GM18861 (cell line): ENCODE measurements at regions not wholly inside any gene's neighbourhood (a gene's known extent, or its start where the extent isn't known, plus 50 kb on each side); places are given as distances from the start of the nearest gene placed in this dataset.
"Not testable (repeated sequence)": the region's sequence is repeated elsewhere in the genome, so short reads cannot be mapped to it uniquely, and the experiment has no call there.

Experiments
- ATAC-seq: cut with Tn5 transposase; IDR thresholded peaks from one replicate; pipeline ENCODE4 v1.9.1; 2021; ENCODE audit not compliant: unreplicated experiment

DNA sequence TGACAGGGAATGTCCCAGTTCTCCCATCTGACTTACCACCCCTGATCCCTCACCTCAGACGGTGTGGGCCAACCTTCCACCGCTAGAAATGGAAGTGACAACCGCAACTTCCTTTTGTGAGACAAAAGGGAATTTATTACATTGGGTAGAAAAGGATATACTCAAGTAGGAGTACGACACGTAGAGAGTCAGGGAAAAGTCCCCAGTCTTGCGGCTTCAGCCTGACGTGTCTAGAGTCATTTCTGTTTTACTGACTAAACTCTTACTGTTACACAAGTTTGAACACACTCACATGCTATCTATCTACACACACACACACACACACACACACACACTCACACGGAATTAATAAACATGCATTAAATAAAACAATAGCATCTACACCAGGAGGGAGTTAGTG, 178.9 kb downstream of the COPRS start:
- no peak for ATAC-seq

- no peak for ATAC-seq
These were observed 179.4 kb downstream of the COPRS start for GRCh38 chr17:31679667-31680066.

- ATAC-seq: no peak
These were observed 180.6 kb downstream of the COPRS start for GRCh38 chr17:31678431-31678830.

DNA sequence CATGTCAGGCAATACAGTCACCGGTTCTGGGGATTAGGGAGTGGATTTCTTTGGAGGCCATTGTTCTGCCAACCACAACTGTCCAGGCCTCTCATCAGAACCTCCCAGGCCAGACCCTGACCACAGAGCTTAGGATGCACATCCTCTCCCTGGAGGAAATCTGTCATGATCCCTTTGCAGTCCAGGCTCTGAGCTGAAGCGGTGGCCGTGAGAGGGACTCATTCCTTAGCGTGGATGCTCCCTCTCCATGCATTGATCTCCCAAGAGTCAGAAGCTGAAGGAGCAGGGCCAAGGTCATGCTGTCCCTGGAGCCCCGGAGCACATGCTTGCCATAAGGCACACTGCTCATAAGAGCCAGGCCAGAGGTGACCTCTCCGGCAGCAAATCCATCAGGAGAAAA, 181.4 kb downstream of the COPRS start:
- ATAC-seq: no peak

DNA sequence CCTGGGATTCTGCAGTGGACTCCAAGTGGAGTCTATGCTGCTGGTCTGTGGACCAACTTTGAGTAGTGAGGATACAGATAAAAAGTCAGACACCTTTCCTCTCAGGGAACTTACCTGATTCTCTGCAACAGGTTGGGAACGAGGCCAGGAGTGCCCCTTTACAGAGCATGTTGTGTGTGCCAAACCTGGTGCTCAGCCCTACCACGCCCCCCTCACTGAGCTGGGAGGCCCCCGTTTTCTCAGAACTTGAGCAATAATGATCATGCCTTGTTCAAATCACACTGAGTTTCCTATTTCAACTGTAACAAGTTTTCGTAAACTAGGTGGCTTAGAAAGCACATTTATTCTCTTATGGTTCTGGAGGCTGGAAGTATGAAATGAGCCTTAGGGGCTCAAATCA, 182.0 kb downstream of the COPRS start:
- no peak for ATAC-seq

DNA sequence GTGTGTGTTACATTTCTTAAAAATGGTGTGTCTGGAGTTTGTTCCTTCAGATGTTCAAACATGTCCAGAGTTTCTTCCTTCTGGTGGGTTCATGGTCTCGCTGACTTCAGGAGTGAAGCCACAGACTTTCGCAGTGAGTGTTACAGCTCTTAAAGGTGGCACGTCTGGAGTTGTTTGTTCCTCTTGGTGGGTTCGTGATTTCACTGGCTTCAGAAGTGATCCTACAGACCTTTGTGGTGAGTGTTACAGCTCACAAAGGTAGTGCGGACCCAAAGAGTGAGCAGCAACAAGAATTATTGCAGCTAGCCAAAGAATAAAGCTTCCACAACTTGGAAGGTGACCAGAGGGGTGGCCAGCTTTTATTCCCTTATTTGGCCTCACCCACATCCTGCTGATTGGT, 183.7 kb downstream of the COPRS start:
- not testable (repeated sequence) for ATAC-seq

DNA sequence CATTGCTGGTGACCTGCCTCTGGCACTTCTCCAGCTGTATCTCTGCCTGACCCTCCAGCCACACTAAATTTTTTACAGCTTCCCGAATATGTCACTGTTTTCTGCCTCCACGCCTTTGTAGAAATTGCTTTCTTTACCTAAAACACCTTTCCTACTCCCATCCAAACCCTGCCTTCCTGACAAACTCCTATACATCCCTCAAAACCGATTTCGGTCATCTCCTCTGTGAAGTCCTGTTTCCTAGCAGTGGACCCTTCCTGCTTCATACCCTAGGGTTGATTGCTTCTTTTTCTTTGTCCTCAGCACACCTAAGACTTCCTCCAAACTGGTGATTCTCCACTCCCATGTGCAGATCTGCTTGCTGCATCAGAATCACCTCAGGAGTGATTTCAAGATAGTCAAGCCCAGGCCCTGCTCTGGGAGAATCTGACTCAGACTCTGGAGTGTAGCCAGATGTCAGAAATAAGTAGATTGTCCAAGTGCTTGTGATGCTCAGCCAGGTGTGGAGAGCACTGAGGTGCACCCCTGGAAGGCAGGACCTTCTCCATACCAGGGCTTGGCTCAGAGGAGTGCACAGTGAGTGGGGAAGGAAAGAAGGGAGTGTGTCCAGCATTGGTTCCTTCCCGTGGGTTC, 184.2 kb downstream of the COPRS start:
- no peak for ATAC-seq

GRCh38 chr17:31674305-31674704, 184.7 kb downstream of the COPRS start:
- ATAC-seq: no peak

- ATAC-seq: no peak
These were observed 186.0 kb downstream of the COPRS start for GRCh38 chr17:31673076-31673475.

DNA sequence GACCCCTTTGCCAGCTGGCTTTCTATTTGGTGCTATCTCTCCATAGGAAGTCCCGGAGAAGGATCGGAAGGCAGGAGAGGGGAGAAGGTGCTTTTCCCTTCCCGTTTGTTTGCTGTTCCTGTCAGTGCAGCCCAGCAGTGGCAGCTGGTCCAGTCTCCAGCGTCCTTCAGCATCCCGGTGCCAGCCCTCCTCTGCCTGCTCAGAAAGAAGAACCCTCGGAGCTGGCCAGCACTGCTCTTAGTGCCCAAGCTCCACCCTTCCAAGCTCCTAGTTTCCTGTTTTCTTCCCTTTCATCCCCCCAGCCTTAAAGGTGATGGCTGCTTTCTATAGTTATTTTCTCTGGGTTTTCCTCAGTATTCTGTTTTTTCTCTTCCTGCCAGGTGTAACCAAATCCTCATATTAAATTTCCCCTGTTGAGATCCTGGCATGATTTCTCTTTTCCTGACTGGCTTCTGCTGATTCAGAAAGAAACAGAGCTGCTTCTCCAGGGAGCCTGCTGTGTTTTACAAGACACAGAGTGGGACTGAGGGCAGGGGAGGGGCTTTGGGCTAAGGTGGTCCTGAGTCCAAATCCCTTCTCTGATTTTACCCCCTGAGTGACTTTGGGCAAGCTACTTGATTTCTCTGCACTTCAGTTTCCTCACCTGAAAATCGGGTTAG, 186.8 kb downstream of the COPRS start:
- ATAC-seq: no peak

- no peak for ATAC-seq
These were observed 195.5 kb downstream of the COPRS start for GRCh38 chr17:31663576-31663975.

- ATAC-seq: no peak
These were observed 198.4 kb downstream of the COPRS start for GRCh38 chr17:31660684-31661083.

DNA sequence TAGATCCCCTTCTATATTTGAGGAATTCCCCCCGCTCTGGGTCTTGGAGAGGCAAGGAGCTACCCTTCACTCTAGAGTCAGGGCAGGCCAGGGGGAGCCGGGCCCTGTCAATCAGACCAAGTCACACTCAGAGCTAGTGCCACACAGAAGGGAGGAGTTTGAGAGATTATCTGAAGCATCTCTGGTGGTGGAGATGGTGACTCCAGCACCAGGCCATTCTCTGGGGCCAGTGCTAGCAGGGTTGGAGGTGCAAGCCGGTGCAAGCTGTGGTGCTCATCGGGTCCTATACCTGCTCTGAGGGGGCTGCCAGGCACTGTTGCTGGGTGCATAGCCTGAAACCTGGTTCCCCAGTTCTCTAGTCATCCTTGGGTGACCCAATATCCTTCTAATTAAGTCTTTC, 201.2 kb downstream of the COPRS start:
- no peak for ATAC-seq

DNA sequence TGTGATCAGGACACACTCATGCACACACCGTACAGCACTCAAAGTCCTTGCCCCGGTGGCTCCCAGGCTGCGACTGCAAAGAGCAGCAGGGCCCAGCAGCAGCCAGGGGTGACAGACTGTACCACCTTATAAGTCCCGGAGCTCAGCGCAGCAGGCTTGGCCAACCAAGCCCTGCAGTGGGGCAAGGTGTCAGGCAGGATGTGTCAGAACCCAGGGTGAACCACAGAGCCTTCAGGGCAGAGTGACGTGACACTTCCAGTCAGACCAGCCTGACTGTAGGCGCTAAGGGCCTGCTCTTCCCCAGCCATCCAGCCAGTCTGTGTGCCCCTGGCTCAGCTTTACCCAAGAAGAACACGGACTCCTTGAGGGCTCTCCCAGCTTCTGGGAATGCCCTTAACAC, 204.1 kb downstream of the COPRS start:
- ATAC-seq: no peak

GRCh38 chr17:31653691-31654090, 205.4 kb downstream of the COPRS start:
- ATAC-seq: no peak

DNA sequence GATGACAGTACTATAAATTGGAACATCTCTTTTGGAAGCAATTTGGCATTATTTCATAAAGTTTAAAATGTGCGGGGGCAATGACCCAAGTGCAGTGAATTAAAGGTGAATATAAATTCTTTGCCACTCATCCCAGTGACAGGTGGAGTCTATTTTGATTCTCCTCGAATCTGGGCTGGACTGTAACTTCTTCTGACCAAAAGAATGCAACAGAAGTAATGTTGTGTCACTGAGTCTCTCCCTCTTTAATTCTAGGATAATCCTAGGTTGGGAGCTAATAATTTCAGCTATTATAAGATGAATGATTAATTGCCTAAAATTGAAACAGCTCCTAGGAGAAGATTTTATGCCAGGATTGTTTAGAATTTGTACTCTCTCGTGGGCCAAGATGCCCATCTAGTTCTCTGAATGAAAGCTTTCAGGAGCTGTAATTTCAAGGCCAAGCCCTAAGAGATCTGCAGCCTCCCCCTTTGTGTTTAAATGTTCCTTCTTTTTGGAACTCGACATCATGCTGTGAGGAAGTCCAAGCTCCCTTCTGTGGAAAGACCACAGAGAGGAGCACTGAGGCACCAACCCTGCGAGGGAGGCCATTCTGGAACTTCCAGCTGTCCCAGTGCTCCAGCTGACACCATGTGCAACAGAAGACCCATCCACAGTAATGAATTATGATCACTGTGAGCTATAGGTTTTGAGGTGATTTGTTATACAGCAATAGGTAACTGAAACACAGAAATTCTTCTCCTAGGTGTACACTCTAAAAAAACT, 208.1 kb downstream of the COPRS start:
- ATAC-seq: no peak

DNA sequence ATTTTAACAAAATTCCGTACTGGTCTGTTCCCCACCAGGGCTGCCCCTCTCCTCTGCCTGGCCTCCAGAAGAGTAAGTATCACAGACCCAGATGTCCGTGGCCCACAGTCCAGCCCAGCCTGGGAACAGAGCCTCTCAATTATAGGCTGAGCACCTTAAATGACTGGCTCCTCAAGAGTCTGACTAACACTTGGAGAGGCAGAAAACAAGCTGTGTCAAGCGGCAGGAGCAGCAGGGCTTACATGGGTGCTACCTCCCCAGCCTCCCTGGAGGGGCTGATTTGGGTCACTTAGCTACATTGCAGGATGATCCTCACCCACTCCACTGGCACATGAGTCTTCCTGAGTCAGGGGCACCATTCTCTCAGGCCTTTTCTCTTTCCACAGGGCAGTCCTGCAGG, 209.7 kb downstream of the COPRS start:
- no peak for ATAC-seq

DNA sequence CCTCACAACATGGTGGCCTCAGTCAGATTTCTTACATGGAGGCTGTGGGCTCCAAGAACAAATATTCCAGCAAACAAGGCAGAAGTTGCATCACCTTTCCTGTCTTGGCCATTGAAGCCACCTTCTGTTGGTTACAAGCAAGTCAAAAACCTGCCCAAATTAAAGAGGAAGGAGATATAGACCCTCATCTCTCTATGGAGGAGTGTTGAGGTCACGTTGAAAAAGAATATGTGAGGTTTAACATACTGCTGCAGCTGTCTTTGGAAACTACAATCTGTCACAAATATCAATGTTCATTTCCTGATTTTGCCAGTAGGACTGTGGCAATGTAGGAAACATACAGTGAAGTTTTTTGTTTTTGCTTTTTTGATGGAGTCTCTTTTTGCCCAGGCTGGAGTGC, 211.4 kb downstream of the COPRS start:
- no peak for ATAC-seq

- no peak for ATAC-seq
These were observed 212.4 kb downstream of the COPRS start for GRCh38 chr17:31646642-31647041.

GRCh38 chr17:31645351-31645750, 213.7 kb downstream of the COPRS start:
- ATAC-seq: no peak

GRCh38 chr17:31631766-31632165, 227.3 kb downstream of the COPRS start:
- ATAC-seq: no peak

DNA sequence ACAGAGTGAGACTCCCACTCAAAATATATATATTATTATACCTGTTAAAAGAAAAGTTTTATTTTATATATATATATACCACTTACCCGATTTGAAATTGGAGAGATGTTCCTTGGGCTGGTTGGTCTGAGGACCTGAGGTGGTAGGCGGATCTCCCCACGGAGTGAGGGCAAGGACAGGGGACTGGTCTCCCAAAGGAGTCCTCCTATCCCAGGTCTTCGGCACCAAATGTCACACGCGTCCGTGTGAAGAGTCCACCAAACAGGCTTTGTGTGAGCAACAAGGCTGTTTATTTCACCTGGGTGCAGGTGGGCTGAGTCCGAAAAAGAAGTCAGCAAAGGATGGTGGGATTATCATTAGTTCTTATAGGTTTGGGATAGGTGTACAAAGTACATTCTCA, 228.2 kb downstream of the COPRS start:
- not testable (repeated sequence) for ATAC-seq
